Smooth muscle cell (in vitro differentiated cells): ENCODE measurements at regions not wholly inside any gene's neighbourhood (a gene's known extent, or its start where the extent isn't known, plus 50 kb on each side); places are given as distances from the start of the nearest gene placed in this dataset.

Source experiments
- DNase-seq: peaks from one replicate; lab custom pipeline; 2025; ENCODE audit not compliant: unreplicated experiment; lab: John Stamatoyannopoulos, UW
- H2AFZ ChIP-seq: fragments of 200-600 bp; sonication (generic); 2 replicates; pipeline ENCODE4 v1.6.0; 2016; ENCODE audit warnings: antibody characterized with exemption, low read depth, mild to moderate bottlenecking
- H3F3A ChIP-seq: fragments of 200-600 bp; sonication (generic); 2 replicates; pipeline ENCODE4 v1.6.0; 2017; ENCODE audit warnings: antibody characterized with exemption, low read depth
- H3K27ac ChIP-seq: fragments of 200-600 bp; sonication (generic); 2 replicates; pipeline ENCODE4 v1.5.1; 2016; ENCODE audit warnings: low read depth, mild to moderate bottlenecking
- H3K27me3 ChIP-seq: fragments of 200-600 bp; sonication (generic); 2 replicates; pipeline ENCODE4 v1.6.1; 2016; ENCODE audit warnings: low read depth, mild to moderate bottlenecking
- H3K36me3 ChIP-seq: fragments of 200-600 bp; sonication (generic); 2 replicates; pipeline ENCODE4 v1.5.1; 2016; ENCODE audit warnings: low read depth
- H3K4me1 ChIP-seq: fragments of 200-600 bp; sonication (generic); 2 replicates; pipeline ENCODE4 v1.5.1; 2016; ENCODE audit warnings: low read depth
- H3K4me2 ChIP-seq: fragments of 200-600 bp; sonication (generic); 2 replicates; pipeline ENCODE4 v1.6.0; 2016; ENCODE audit warnings: mild to moderate bottlenecking
- H3K4me3 ChIP-seq: fragments of 200-600 bp; sonication (generic); 2 replicates; pipeline ENCODE4 v1.5.1; 2016; ENCODE audit warnings: mild to moderate bottlenecking
- H3K79me2 ChIP-seq: fragments of 200-600 bp; sonication (generic); 2 replicates; pipeline ENCODE4 v1.6.0; 2016; ENCODE audit warnings: low read depth, mild to moderate bottlenecking
- H3K9ac ChIP-seq: fragments of 200-600 bp; sonication (generic); 2 replicates; pipeline ENCODE4 v1.6.0; 2016; ENCODE audit warnings: low read depth
- H3K9me3 ChIP-seq: fragments of 200-600 bp; sonication (generic); replicated peaks from 2 replicates; pipeline ENCODE4 v1.5.1; 2016; ENCODE audit warnings: low read depth
- H4K20me1 ChIP-seq: fragments of 200-600 bp; sonication (generic); 2 replicates; pipeline ENCODE4 v1.6.0; 2016; ENCODE audit warnings: low read depth
- CTCF ChIP-seq: fragments of 200-600 bp; sonication (generic); IDR thresholded peaks from 2 replicates; pipeline ENCODE4 v1.5.1; 2017; ENCODE audit warnings: borderline replicate concordance, mild to moderate bottlenecking, antibody characterized with exemption; ENCODE audit not compliant: insufficient read depth, poor library complexity, severe bottlenecking
- WGBS: methylation state at CpG from one replicate; pipeline ENCODE4 v1.1.7; 2016; ENCODE audit warnings: low lambda C conversion rate; 5-methylcytosine and 5-hydroxymethylcytosine counted together

DNA sequence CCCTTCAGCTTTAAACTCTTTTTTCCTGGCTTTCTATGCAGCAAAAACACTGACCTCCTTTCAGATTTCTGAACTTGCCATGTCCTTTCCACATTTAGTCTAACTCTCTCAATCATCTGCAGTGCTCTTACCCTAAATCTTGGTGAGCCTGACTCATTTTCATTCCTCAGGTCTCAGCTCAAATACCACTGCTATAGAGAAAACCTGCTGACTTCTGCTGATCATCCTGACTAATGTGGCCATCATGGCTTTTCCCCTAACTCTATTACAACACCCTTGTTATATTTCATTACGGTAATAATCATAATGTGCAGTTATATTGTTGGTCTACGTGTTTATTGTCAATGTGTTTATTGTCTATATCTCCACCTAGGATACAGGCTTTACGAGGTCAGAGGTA is 207.3 kb upstream of the OR4E1 start:
- no peak overlapping the region for H2AFZ ChIP-seq
- no peak overlapping the region for H3K4me3 ChIP-seq
- no peaks in the 10 kb centered on the region for H3F3A ChIP-seq
- no peak for DNase-seq
- WGBS, result 59% methylated on average over 3 of the region's 3 CpGs
- H3K27ac ChIP-seq, result no peak overlapping the region
- no peak for TF ChIP-seq CTCF
- H3K79me2 ChIP-seq, result no peaks in the 10 kb centered on the region
- no peaks in the 10 kb centered on the region for H3K27me3 ChIP-seq
- H3K36me3 ChIP-seq, result no peaks in the 10 kb centered on the region
- H3K9ac ChIP-seq, result no peak overlapping the region
- H3K9me3 ChIP-seq, result no peaks in the 10 kb centered on the region
- H3K4me2 ChIP-seq, result no peak overlapping the region
- no peaks in the 10 kb centered on the region for H3K4me1 ChIP-seq
- no peaks in the 10 kb centered on the region for H4K20me1 ChIP-seq

DNA sequence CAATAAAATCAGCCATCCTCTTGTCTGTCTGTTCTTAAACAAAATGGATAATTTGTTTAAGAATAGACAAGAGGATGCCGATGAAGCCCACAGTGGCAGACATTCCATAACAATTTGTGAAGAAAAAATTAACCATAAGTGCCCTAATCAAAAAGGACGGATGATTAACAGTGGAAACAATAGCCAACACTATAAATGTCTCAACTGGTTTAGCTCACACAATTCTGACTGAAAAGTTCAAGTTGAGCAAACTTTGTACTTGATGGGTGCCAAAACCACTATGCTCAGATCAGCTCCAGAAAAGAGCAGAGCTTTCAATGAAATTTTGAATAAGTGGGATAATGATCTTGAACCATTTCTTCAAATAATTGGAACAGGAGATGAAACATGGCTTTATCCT is 202.2 kb upstream of the OR4E1 start:
- H3K27me3 ChIP-seq, result peaks cover 8% of the 10 kb centered on the region
- H3K36me3 ChIP-seq, result no peaks in the 10 kb centered on the region
- H3F3A ChIP-seq, result no peaks in the 10 kb centered on the region
- H3K9ac ChIP-seq, result no peak overlapping the region
- H3K27ac ChIP-seq, result no peak overlapping the region
- H3K4me1 ChIP-seq, result no peaks in the 10 kb centered on the region
- no peaks in the 10 kb centered on the region for H4K20me1 ChIP-seq
- no peaks in the 10 kb centered on the region for H3K9me3 ChIP-seq
- no peak overlapping the region for H3K4me3 ChIP-seq
- no peak overlapping the region for H3K4me2 ChIP-seq
- no peak for DNase-seq
- WGBS, result 88% methylated on average over 2 of the region's 2 CpGs
- H3K79me2 ChIP-seq, result no peaks in the 10 kb centered on the region
- H2AFZ ChIP-seq, result no peak overlapping the region
- TF ChIP-seq CTCF, result no peak

GRCh38 chr14:21874946-21875345 is 201.3 kb upstream of the OR4E1 start:
- TF ChIP-seq CTCF, result no peak
- DNase-seq, result no peak
- H3K79me2 ChIP-seq, result no peaks in the 10 kb centered on the region
- no peak overlapping the region for H3K4me3 ChIP-seq
- H3F3A ChIP-seq, result no peaks in the 10 kb centered on the region
- H3K4me2 ChIP-seq, result no peak overlapping the region
- peaks cover 8% of the 10 kb centered on the region for H3K27me3 ChIP-seq
- no peaks in the 10 kb centered on the region for H4K20me1 ChIP-seq
- no peak overlapping the region for H2AFZ ChIP-seq
- H3K9me3 ChIP-seq, result no peaks in the 10 kb centered on the region
- no peaks in the 10 kb centered on the region for H3K36me3 ChIP-seq
- H3K4me1 ChIP-seq, result no peaks in the 10 kb centered on the region
- 83% methylated on average over 1 of the region's 1 CpG for WGBS
- no peak overlapping the region for H3K9ac ChIP-seq
- no peak overlapping the region for H3K27ac ChIP-seq

- DNase-seq, result no peak
- H3K36me3 ChIP-seq, result no peaks in the 10 kb centered on the region
- no peaks in the 10 kb centered on the region for H3F3A ChIP-seq
- H3K4me3 ChIP-seq, result no peak overlapping the region
- peaks cover 8% of the 10 kb centered on the region for H3K27me3 ChIP-seq
- H3K4me1 ChIP-seq, result no peaks in the 10 kb centered on the region
- 85% methylated on average over 3 of the region's 3 CpGs for WGBS
- no peaks in the 10 kb centered on the region for H3K79me2 ChIP-seq
- no peak overlapping the region for H3K27ac ChIP-seq
- H3K9ac ChIP-seq, result no peak overlapping the region
- no peaks in the 10 kb centered on the region for H4K20me1 ChIP-seq
- no peak overlapping the region for H2AFZ ChIP-seq
- H3K4me2 ChIP-seq, result no peak overlapping the region
- no peaks in the 10 kb centered on the region for H3K9me3 ChIP-seq
- TF ChIP-seq CTCF, result no peak
Measured at GRCh38 chr14:21874167-21874566, 200.5 kb upstream of the OR4E1 start.
